Transverse colon (tissue), 4 donors: ENCODE measurements at regions not wholly inside any gene's neighbourhood (a gene's known extent, or its start where the extent isn't known, plus 50 kb on each side); places are given as distances from the start of the nearest gene placed in this dataset.

Source experiments
- DNase-seq: peaks from one replicate; pipeline ENCODE4 v3.0.0-alpha.2; 2019
- H3K27ac ChIP-seq, 4 donors: fragments of 200-600 bp; sonication (generic); 2 replicates each; pipeline ENCODE4 v1.5.1; 2016 to 2018; ENCODE audit warnings: inconsistent platforms in 4 of 4
- H3K27me3 ChIP-seq: fragments of 200-600 bp; sonication (generic); 2 replicates; pipeline ENCODE4 v1.5.1; 2017; ENCODE audit warnings: inconsistent platforms
- H3K36me3 ChIP-seq, 4 donors: fragments of 200-600 bp; sonication (generic); 2 replicates each; pipeline ENCODE4 v1.5.1; 2017 to 2019; ENCODE audit warnings: inconsistent platforms in 4 of 4
- H3K4me1 ChIP-seq, 4 donors: fragments of 200-600 bp; sonication (generic); 2 replicates each; pipeline ENCODE4 v1.5.1; 2017 to 2020; ENCODE audit warnings: inconsistent platforms in 4 of 4
- H3K4me3 ChIP-seq, 4 donors: fragments of 200-600 bp; sonication (generic); 1 replicate in 1 of 4; 2 replicates in 3 of 4; pipeline versions ENCODE4 v1.5.1 to v1.6.1; 2017 to 2019; ENCODE audit warnings: inconsistent platforms in 4 of 4
- H3K9me3 ChIP-seq, 2 donors: fragments of 200-600 bp; sonication (generic); 2 replicates each; pipeline ENCODE4 v1.5.1; 2017 to 2019; ENCODE audit warnings: inconsistent platforms in 2 of 2
- EP300 ChIP-seq: sonication (generic); formaldehyde crosslinking; IDR thresholded peaks from one replicate; pipeline ENCODE4 v1.6.1; 2017; ENCODE audit warnings: antibody characterized with exemption, low read depth
- POLR2A ChIP-seq: fragments of 450-650 bp; IDR thresholded peaks from one replicate; pipeline ENCODE4 v1.6.1; 2016; ENCODE audit warnings: antibody characterized with exemption, mild to moderate bottlenecking, moderate library complexity
- POLR2AphosphoS5 ChIP-seq, 3 donors: sonication (generic); formaldehyde crosslinking; IDR thresholded peaks; one replicate each; pipeline ENCODE4 v1.6.1; 2016; ENCODE audit warnings: antibody characterized with exemption in 3 of 3
- WGBS, 2 donors: methylation state at CpG; one replicate each; pipeline ENCODE4 v1.1.5; 2018; ENCODE audit warnings: low coverage in 1 of 2; 5-methylcytosine and 5-hydroxymethylcytosine counted together
- in situ Hi-C, 4 donors: fragments of 200-750 bp; cut with MboI; loops; one replicate each; pipeline versions ENCODE4 v1.15.0 to v1.15.1; 2017; ENCODE audit warnings: low sequenced_read_pairs in 3 of 4, low pct_ligation_motif_present in 1 of 4, low pct_unique_long_range_greater_than_20kb in 1 of 4
- intact Hi-C: fragments of 100-400 bp; cut with DNase I; formaldehyde crosslinking; loops from one replicate; pipeline ENCODE4 v1.15.1; 2023; ENCODE audit warnings: low total_unique reads
- TF ChIP-seq, protein P1 (sequence below), 5 experiments: fragments of 200-600 bp in 3 of 5; fragments of 450-650 bp in 2 of 5; sonication (generic) in 3 of 5; IDR thresholded peaks; 1 replicate in 2 of 5; 2 replicates in 3 of 5; pipeline ENCODE4 v1.5.1; 2016 to 2017; ENCODE audit warnings: antibody characterized with exemption in 5 of 5, inconsistent platforms in 3 of 5, mild to moderate bottlenecking in 2 of 5, moderate library complexity in 1 of 5

DNA sequence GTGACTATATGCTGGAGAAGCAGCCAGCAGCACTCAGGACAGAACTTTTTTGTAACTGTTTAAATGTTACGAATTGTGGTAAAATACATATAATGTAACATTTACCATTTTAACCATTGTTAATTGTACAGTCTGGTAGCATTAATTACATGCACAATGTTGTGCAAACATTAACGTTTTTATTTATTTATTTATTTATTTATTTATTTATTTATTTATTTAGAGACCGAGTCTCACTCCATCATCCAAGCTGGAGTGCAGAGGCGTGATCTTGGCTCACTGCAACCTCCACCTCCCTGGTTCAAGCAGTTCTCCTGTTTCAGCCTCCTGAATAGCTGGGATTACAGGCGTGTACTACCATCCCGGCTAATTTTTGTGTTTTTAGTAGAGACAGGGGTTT lies 88.7 kb upstream of the TEX51 start:
- Histone ChIP-seq H3K27ac (no peak overlapping the region), H3K36me3 (no peaks in the 10 kb centered on the region), H3K4me3 (no peak overlapping the region), H3K4me1 (no peaks in the 10 kb centered on the region), H3K27me3 (no peaks in the 10 kb centered on the region), H3K9me3 (no peaks in the 10 kb centered on the region)
- intact Hi-C loops: no loop called here
- in situ Hi-C loops: no loop called here
- DNase-seq: no peak
- 66 to 81% methylated on average over 6 of the region's 6 CpGs for whole genome bisulfite sequencing, 2 donors
- TF ChIP-seq POLR2AphosphoS5 (IDR thresholded peaks at IDR 0.05) (no peak), EP300 (no peak), POLR2A (no peak)
- TF ChIP-seq, protein P1, sequence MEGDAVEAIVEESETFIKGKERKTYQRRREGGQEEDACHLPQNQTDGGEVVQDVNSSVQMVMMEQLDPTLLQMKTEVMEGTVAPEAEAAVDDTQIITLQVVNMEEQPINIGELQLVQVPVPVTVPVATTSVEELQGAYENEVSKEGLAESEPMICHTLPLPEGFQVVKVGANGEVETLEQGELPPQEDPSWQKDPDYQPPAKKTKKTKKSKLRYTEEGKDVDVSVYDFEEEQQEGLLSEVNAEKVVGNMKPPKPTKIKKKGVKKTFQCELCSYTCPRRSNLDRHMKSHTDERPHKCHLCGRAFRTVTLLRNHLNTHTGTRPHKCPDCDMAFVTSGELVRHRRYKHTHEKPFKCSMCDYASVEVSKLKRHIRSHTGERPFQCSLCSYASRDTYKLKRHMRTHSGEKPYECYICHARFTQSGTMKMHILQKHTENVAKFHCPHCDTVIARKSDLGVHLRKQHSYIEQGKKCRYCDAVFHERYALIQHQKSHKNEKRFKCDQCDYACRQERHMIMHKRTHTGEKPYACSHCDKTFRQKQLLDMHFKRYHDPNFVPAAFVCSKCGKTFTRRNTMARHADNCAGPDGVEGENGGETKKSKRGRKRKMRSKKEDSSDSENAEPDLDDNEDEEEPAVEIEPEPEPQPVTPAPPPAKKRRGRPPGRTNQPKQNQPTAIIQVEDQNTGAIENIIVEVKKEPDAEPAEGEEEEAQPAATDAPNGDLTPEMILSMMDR (IDR thresholded peaks at IDR 0.05): no peak

DNA sequence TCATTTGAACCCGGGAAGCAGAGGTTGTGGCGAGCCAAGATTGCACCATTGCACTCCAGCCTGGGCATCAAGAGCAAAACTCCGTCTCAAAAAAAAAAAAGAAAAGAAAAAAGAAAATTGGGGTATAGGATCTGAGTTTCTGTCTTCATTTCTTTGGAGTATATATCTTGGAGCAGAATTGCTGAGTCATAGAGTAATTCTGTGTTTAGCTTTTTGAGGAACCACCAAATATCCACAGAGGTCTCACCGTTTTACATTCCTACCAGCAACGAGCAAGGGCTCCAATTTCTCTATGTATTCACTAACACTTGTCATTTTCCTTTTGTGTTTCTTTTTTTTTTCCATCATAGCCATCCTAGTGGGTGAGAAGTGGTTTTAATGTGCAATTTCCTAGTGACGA lies 87.6 kb upstream of the TEX51 start:
- 61% methylated on average over 6 of the region's 6 CpGs for WGBS, 2 donors
- DNase-seq: no peak
- in situ Hi-C loops (no loop called here), intact Hi-C loops (no loop called here)
- Histone ChIP-seq H3K4me1 (no peaks in the 10 kb centered on the region), H3K27me3 (no peaks in the 10 kb centered on the region), H3K4me3 (no peak overlapping the region), H3K36me3 (no peaks in the 10 kb centered on the region), H3K9me3 (no peaks in the 10 kb centered on the region), H3K27ac (no peak overlapping the region)
- TF ChIP-seq POLR2A (no peak), POLR2AphosphoS5 (IDR thresholded peaks at IDR 0.05) (no peak), EP300 (no peak)
- TF ChIP-seq, protein P1 (IDR thresholded peaks at IDR 0.05): no peak

DNA sequence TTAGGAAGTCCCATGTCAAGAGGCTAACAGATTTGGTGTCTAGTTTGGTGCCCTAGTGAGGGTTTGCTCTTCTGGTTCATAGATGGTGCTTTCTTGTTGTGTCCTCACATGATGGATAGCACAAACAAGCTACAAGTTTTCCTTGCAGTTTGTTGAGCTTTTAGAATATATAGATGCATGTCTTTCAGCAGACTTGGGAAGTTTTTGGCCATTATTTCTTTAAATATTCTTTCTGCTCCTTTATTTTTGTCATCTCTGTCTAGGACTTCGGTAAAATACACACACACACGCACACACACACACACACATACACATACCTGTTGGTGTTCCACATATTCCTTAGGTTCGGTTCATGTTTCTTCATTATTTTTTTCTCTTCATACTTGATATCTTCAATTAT lies 81.5 kb upstream of the TEX51 start:
- TF ChIP-seq EP300: no peak
- no peak for DNase-seq
- H3K4me3 ChIP-seq: no peak overlapping the region
- no peaks in the 10 kb centered on the region for H3K4me1 ChIP-seq
- no peak overlapping the region for H3K27ac ChIP-seq
- intact Hi-C loops (no loop called here), in situ Hi-C loops (no loop called here)
- no peaks in the 10 kb centered on the region for H3K27me3 ChIP-seq
- WGBS, 2 donors: 89 to 100% methylated on average over 3 of the region's 3 CpGs
- no peaks in the 10 kb centered on the region for H3K36me3 ChIP-seq
- H3K9me3 ChIP-seq: no peaks in the 10 kb centered on the region

DNA sequence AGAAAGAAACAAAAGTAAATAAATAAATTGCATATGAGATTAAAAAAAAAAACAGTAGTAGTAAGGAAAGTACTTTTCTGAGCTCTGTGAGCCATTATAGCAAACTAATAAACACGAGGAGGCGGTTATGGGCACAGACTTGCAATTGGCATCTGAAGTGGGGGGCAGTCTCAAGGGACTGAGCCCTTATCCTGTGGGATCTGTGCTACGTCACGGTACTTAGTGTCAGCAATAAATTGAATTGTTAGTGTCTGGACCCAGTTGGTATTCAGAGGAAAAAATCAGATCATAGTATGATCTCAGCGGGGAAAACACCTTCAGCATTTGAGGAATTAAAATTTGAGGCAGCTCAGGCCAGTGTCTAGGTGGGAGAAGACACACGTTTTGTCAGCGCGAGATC lies 76.6 kb upstream of the TEX51 start:
- DNase-seq: no peak
- in situ Hi-C loops: no loop called here
- H3K4me3 ChIP-seq: no peak overlapping the region
- no peak for TF ChIP-seq POLR2A
- no peak for TF ChIP-seq POLR2AphosphoS5 (IDR thresholded peaks at IDR 0.05)
- TF ChIP-seq, protein P1 (IDR thresholded peaks at IDR 0.05): no peak
- no peak for TF ChIP-seq EP300
- 42 to 81% methylated on average over 7 to 8 of the region's 8 CpGs for WGBS, 2 donors
- H3K36me3 ChIP-seq: no peaks in the 10 kb centered on the region
- no peak overlapping the region for H3K27ac ChIP-seq
- H3K4me1 ChIP-seq: no peaks in the 10 kb centered on the region
- intact Hi-C loops: no loop called here
- H3K9me3 ChIP-seq: no peaks in the 10 kb centered on the region
- no peaks in the 10 kb centered on the region for H3K27me3 ChIP-seq

DNA sequence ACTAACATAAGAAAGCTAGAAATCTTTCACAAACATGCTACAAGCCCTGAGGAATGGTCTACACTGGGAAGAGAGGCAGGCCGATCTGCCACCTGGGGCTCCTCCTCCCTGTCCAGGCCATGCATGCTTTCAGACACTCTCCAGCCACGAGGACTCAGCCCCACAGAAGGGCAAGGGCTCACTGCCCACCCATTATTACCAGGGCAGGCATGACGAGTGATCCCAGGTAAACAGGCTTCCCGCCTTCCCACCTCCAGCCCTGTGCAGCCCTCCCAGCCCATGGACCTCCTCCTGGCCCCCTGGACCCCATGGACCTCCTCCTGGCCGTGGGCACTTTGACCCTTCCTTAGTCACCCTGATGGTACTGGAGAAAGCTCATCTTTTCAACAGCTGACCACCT lies 75.8 kb upstream of the TEX51 start:
- no peak for TF ChIP-seq POLR2AphosphoS5 (IDR thresholded peaks at IDR 0.05)
- TF ChIP-seq EP300: no peak
- DNase-seq: no peak
- Histone ChIP-seq H3K4me1 (no peaks in the 10 kb centered on the region), H3K27me3 (no peaks in the 10 kb centered on the region), H3K36me3 (no peaks in the 10 kb centered on the region), H3K4me3 (no peak overlapping the region), H3K27ac (no peak overlapping the region), H3K9me3 (no peaks in the 10 kb centered on the region)
- WGBS, 2 donors: 72% methylated on average over 5 of the region's 5 CpGs; no CpG with 5 or more reads in 1 of the 2 donors
- in situ Hi-C loops (no loop called here), intact Hi-C loops (no loop called here)
